ENCODE measurements at regions not wholly inside any gene's neighbourhood (a gene's known extent, or its start where the extent isn't known, plus 50 kb on each side); places are given as distances from the start of the nearest gene placed in this dataset.

DNA sequence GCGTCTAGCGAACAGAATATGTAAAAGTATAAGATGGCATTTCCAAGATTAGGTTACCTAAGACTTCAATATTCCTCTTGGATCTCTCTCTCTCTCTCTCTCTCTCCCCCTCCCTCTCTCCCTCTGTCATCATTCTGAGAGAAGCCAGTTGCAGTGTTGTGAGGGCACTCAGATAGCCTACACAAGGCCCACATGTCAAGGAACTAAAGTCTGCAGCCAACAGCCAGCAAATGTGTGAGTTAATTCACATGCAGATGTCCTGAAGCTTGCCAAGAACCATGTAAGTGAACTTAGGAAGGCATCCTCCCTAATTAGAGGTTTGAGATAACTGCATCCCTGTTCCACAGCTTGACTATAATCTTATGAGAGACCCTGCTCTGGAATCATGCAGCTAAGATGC lies 822.9 kb upstream of the PRR20A start:
- no peak overlapping the region for H3K4me2 ChIP-seq (ENCODE audit: low read length)
- no peak overlapping the region for H3K4me3 ChIP-seq (ENCODE audit: low read length)
- H3K9me3 ChIP-seq (ENCODE audit: low read length) = no peaks in the 10 kb centered on the region
- TF ChIP-seq MXI1 (conservative IDR thresholded peaks at IDR 0.05; ENCODE audit: poor library complexity, severe bottlenecking) (no peak), SMC3 (conservative IDR thresholded peaks at IDR 0.05; ENCODE audit: poor library complexity) (no peak), TAF1 (IDR thresholded peaks at IDR 0.05; ENCODE audit: low read depth) (no peak), RAD21 (conservative IDR thresholded peaks at IDR 0.05) (no peak), REST (IDR thresholded peaks at IDR 0.05; ENCODE audit: borderline replicate concordance) (no peak), EP300 (conservative IDR thresholded peaks at IDR 0.05; ENCODE audit: poor library complexity, severe bottlenecking) (no peak), EZH2 (IDR thresholded peaks at IDR 0.05; ENCODE audit: borderline replicate concordance, insufficient read depth, low read length, poor library complexity, severe bottlenecking) (no peak), POLR2AphosphoS5 (IDR thresholded peaks at IDR 0.05) (no peak)
- TF ChIP-seq, protein P1, sequence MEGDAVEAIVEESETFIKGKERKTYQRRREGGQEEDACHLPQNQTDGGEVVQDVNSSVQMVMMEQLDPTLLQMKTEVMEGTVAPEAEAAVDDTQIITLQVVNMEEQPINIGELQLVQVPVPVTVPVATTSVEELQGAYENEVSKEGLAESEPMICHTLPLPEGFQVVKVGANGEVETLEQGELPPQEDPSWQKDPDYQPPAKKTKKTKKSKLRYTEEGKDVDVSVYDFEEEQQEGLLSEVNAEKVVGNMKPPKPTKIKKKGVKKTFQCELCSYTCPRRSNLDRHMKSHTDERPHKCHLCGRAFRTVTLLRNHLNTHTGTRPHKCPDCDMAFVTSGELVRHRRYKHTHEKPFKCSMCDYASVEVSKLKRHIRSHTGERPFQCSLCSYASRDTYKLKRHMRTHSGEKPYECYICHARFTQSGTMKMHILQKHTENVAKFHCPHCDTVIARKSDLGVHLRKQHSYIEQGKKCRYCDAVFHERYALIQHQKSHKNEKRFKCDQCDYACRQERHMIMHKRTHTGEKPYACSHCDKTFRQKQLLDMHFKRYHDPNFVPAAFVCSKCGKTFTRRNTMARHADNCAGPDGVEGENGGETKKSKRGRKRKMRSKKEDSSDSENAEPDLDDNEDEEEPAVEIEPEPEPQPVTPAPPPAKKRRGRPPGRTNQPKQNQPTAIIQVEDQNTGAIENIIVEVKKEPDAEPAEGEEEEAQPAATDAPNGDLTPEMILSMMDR (IDR thresholded peaks at IDR 0.05; ENCODE audit: poor library complexity, severe bottlenecking) = no peak
- H3K79me2 ChIP-seq (replicated peaks; ENCODE audit: insufficient read depth, low read length) = no peaks in the 10 kb centered on the region
- no peaks in the 10 kb centered on the region for H3F3A ChIP-seq (ENCODE audit: insufficient read depth, low read length, poor library complexity, severe bottlenecking)
- no peaks in the 10 kb centered on the region for H3K36me3 ChIP-seq (ENCODE audit: insufficient read depth, low read length)
- H3K9me2 ChIP-seq (ENCODE audit: insufficient read depth, low read length) = no peaks in the 10 kb centered on the region
- no peaks in the 10 kb centered on the region for H4K20me1 ChIP-seq (ENCODE audit: insufficient read depth)
- no peak overlapping the region for H2AFZ ChIP-seq (ENCODE audit: low read depth, low read length)
- no peak overlapping the region for H3K9ac ChIP-seq (ENCODE audit: low read length)
- H3K27me3 ChIP-seq (ENCODE audit: insufficient read depth, low read depth, low read length) = no peaks in the 10 kb centered on the region
- H3K27ac ChIP-seq (ENCODE audit: low read length) = no peak overlapping the region

DNA sequence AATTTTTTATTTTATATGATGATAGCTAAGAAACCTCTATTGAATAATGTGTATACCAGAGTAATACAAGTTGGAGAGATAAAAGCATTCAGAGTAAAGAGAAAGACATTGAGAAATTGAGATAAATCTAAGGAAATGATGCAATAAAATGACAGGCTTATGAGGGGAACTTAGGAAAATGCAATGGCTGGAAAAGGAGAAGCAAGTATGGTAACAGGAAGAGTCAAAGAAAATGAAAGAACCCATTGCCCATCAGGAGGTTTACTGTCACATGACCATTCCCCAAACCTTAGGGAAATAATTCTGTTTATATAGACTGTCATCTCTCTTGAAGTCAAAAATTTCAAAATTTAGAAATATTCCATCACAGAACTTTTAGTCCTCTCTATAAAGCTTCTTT lies 808.0 kb upstream of the PRR20A start:
- Histone ChIP-seq H3K9ac (ENCODE audit: low read length) (no peak overlapping the region), H3K36me3 (ENCODE audit: insufficient read depth, low read length) (no peaks in the 10 kb centered on the region), H3K4me3 (ENCODE audit: low read length) (no peak overlapping the region), H3K27ac (ENCODE audit: low read length) (no peak overlapping the region), H2AFZ (ENCODE audit: low read depth, low read length) (no peak overlapping the region), H3K79me2 (replicated peaks; ENCODE audit: insufficient read depth, low read length) (no peaks in the 10 kb centered on the region), H3K27me3 (ENCODE audit: insufficient read depth, low read depth, low read length) (no peaks in the 10 kb centered on the region), H3K9me2 (ENCODE audit: insufficient read depth, low read length) (no peaks in the 10 kb centered on the region), H4K20me1 (ENCODE audit: insufficient read depth) (no peaks in the 10 kb centered on the region), H3K4me2 (ENCODE audit: low read length) (no peak overlapping the region), H3F3A (ENCODE audit: insufficient read depth, low read length, poor library complexity, severe bottlenecking) (no peaks in the 10 kb centered on the region), H3K9me3 (ENCODE audit: low read length) (no peaks in the 10 kb centered on the region)
- TF ChIP-seq TAF1 (IDR thresholded peaks at IDR 0.05; ENCODE audit: low read depth) (no peak), RAD21 (conservative IDR thresholded peaks at IDR 0.05) (no peak), EP300 (conservative IDR thresholded peaks at IDR 0.05; ENCODE audit: poor library complexity, severe bottlenecking) (no peak), SMC3 (conservative IDR thresholded peaks at IDR 0.05; ENCODE audit: poor library complexity) (no peak), EZH2 (IDR thresholded peaks at IDR 0.05; ENCODE audit: borderline replicate concordance, insufficient read depth, low read length, poor library complexity, severe bottlenecking) (no peak), REST (IDR thresholded peaks at IDR 0.05; ENCODE audit: borderline replicate concordance) (no peak), POLR2AphosphoS5 (IDR thresholded peaks at IDR 0.05) (no peak), MXI1 (conservative IDR thresholded peaks at IDR 0.05; ENCODE audit: poor library complexity, severe bottlenecking) (no peak)
- TF ChIP-seq, protein P1 (IDR thresholded peaks at IDR 0.05; ENCODE audit: poor library complexity, severe bottlenecking) = no peak
